SK-N-SH treated with all-trans-retinoic acid at 6 μM for 48 hours (cell line): ENCODE measurements at regions not wholly inside any gene's neighbourhood (a gene's known extent, or its start where the extent isn't known, plus 50 kb on each side); places are given as distances from the start of the nearest gene placed in this dataset.

Source experiments
- ATAC-seq: fragments of 200-7000 bp; cut with Tn5 transposase; 3 replicates; pipeline ENCODE4 v1.9.1; 2020; ENCODE audit warnings: mild to moderate bottlenecking, moderate library complexity
- ARNTL ChIP-seq: fragments of 450-650 bp; formaldehyde crosslinking; IDR thresholded peaks from 2 replicates; pipeline ENCODE4 v1.5.0; 2020; ENCODE audit warnings: low read depth, mild to moderate bottlenecking, moderate library complexity, borderline replicate concordance
- BACH2 ChIP-seq: fragments of 250-450 bp; sonication (Bioruptor Pico); IDR thresholded peaks from 2 replicates; pipeline ENCODE4 v1.9.0; 2021; ENCODE audit warnings: mild to moderate bottlenecking, borderline replicate concordance
- CSDC2 ChIP-seq: fragments of 250-450 bp; sonication (Bioruptor Pico); IDR thresholded peaks from 2 replicates; pipeline ENCODE4 v1.5.0; 2020; ENCODE audit warnings: mild to moderate bottlenecking, moderate library complexity
- GLIS3 ChIP-seq: fragments of 250-450 bp; sonication (Bioruptor Pico); IDR thresholded peaks from 2 replicates; pipeline ENCODE4 v1.5.0; 2020; ENCODE audit warnings: mild to moderate bottlenecking, moderate library complexity
- ISL1 ChIP-seq: fragments of 250-450 bp; sonication (Bioruptor Pico); IDR thresholded peaks from 2 replicates; pipeline ENCODE4 v2.1.2; 2022; ENCODE audit warnings: mild to moderate bottlenecking, moderate library complexity
- OSR1 ChIP-seq: fragments of 250-450 bp; sonication (Bioruptor Pico); IDR thresholded peaks from 2 replicates; pipeline ENCODE4 v1.8.0; 2022; ENCODE audit warnings: moderate library complexity, mild to moderate bottlenecking, inconsistent platforms
- PPARA ChIP-seq: fragments of 250-450 bp; sonication (Bioruptor Pico); IDR thresholded peaks from 2 replicates; pipeline ENCODE4 v1.5.0; 2020; ENCODE audit warnings: mild to moderate bottlenecking, borderline replicate concordance
- RARB ChIP-seq: fragments of 250-450 bp; sonication (Bioruptor Pico); IDR thresholded peaks from 2 replicates; pipeline ENCODE4 v1.8.0; 2021; ENCODE audit warnings: mild to moderate bottlenecking, moderate library complexity
- TCF4 ChIP-seq: fragments of 250-450 bp; sonication (Bioruptor Pico); IDR thresholded peaks from 2 replicates; pipeline ENCODE4 v1.8.0; 2021; ENCODE audit warnings: mild to moderate bottlenecking, moderate library complexity, borderline replicate concordance
- TOX ChIP-seq: fragments of 250-450 bp; sonication (Bioruptor Pico); IDR thresholded peaks from 2 replicates; pipeline ENCODE4 v1.8.0; 2021; ENCODE audit warnings: mild to moderate bottlenecking, moderate library complexity, borderline replicate concordance
- ZC3H10 ChIP-seq: fragments of 250-450 bp; sonication (Bioruptor Pico); IDR thresholded peaks from 2 replicates; pipeline ENCODE4 v1.5.1; 2021; ENCODE audit warnings: mild to moderate bottlenecking, moderate library complexity
- ZFP30 ChIP-seq: fragments of 450-650 bp; formaldehyde crosslinking; IDR thresholded peaks from 2 replicates; pipeline ENCODE4 v1.5.0; 2022; ENCODE audit warnings: mild to moderate bottlenecking, moderate library complexity
- ZNF565 ChIP-seq: fragments of 450-650 bp; formaldehyde crosslinking; conservative IDR thresholded peaks from 2 replicates; pipeline ENCODE4 v1.5.0; 2020; ENCODE audit warnings: low read depth, mild to moderate bottlenecking, moderate library complexity
- ZNF70 ChIP-seq: fragments of 450-650 bp; formaldehyde crosslinking; IDR thresholded peaks from 2 replicates; pipeline ENCODE4 v1.5.0; 2020; ENCODE audit warnings: mild to moderate bottlenecking, moderate library complexity
- ZNF8 ChIP-seq: fragments of 450-650 bp; formaldehyde crosslinking; IDR thresholded peaks from 2 replicates; pipeline ENCODE4 v1.5.0; 2020; ENCODE audit warnings: mild to moderate bottlenecking, moderate library complexity
- TF ChIP-seq, protein P1 (sequence below): fragments of 250-450 bp; sonication (Bioruptor Pico); IDR thresholded peaks from 2 replicates; pipeline ENCODE4 v1.5.1; 2021; ENCODE audit warnings: mild to moderate bottlenecking, moderate library complexity
- TF ChIP-seq, protein P2 (sequence below): fragments of 250-450 bp; sonication (Bioruptor Pico); IDR thresholded peaks from 2 replicates; pipeline ENCODE4 v1.5.1; 2020; ENCODE audit warnings: low read depth, mild to moderate bottlenecking, moderate library complexity
- TF ChIP-seq, protein P3 (sequence below): fragments of 250-450 bp; sonication (Bioruptor Pico); IDR thresholded peaks from 2 replicates; pipeline ENCODE4 v1.8.0; 2020; ENCODE audit warnings: mild to moderate bottlenecking, moderate library complexity, borderline replicate concordance
- TF ChIP-seq, protein P4 (sequence below): fragments of 250-450 bp; sonication (Bioruptor Pico); IDR thresholded peaks from 2 replicates; pipeline ENCODE4 v1.8.0; 2021; ENCODE audit warnings: low read depth, mild to moderate bottlenecking, moderate library complexity, borderline replicate concordance
- TF ChIP-seq, protein P5 (sequence below): fragments of 250-450 bp; sonication (Bioruptor Pico); IDR thresholded peaks from 2 replicates; pipeline ENCODE4 v1.5.0; 2020; ENCODE audit warnings: mild to moderate bottlenecking, moderate library complexity

DNA sequence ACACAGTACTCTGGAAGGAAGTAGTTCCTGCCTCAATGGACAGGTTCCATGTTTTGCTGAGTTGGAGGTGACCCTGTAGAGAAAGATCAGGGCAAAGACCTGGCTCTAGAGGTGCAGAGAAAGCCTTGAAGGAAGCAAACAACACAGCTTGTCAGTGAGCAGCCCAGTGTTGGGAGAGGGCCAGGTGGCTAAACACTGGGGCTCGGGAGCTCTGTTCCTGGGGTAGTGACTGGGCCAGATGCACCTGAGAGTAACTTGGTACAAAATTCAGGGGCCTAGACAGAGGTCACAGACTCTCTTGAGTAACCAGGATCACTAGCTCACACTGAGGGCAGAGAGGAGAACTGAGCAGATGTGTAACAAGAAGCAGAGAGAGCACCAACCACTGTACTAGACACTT lies 138.4 kb upstream of the NALF2 start:
- ATAC-seq = no peak
- TF ChIP-seq PPARA (CRISPR knock-in tag) (no peak), BACH2 (CRISPR knock-in tag) (no peak), ZNF70 (no peak), ZFP30 (no peak), ZC3H10 (CRISPR knock-in tag) (no peak), ZNF565 (CRISPR knock-in tag) (no peak), ISL1 (CRISPR knock-in tag) (no peak), TOX (CRISPR knock-in tag) (no peak), CSDC2 (CRISPR knock-in tag) (no peak), OSR1 (CRISPR knock-in tag) (no peak), ARNTL (no peak), GLIS3 (CRISPR knock-in tag) (no peak), TCF4 (CRISPR knock-in tag) (no peak)
- TF ChIP-seq, protein P1, sequence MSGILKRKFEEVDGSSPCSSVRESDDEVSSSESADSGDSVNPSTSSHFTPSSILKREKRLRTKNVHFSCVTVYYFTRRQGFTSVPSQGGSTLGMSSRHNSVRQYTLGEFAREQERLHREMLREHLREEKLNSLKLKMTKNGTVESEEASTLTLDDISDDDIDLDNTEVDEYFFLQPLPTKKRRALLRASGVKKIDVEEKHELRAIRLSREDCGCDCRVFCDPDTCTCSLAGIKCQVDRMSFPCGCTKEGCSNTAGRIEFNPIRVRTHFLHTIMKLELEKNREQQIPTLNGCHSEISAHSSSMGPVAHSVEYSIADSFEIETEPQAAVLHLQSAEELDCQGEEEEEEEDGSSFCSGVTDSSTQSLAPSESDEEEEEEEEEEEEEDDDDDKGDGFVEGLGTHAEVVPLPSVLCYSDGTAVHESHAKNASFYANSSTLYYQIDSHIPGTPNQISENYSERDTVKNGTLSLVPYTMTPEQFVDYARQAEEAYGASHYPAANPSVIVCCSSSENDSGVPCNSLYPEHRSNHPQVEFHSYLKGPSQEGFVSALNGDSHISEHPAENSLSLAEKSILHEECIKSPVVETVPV (CRISPR knock-in tag) = no peak
- TF ChIP-seq, protein P2, sequence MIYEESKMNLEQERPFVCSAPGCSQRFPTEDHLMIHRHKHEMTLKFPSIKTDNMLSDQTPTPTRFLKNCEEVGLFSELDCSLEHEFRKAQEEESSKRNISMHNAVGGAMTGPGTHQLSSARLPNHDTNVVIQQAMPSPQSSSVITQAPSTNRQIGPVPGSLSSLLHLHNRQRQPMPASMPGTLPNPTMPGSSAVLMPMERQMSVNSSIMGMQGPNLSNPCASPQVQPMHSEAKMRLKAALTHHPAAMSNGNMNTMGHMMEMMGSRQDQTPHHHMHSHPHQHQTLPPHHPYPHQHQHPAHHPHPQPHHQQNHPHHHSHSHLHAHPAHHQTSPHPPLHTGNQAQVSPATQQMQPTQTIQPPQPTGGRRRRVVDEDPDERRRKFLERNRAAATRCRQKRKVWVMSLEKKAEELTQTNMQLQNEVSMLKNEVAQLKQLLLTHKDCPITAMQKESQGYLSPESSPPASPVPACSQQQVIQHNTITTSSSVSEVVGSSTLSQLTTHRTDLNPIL (CRISPR knock-in tag) = no peak
- TF ChIP-seq, protein P3, sequence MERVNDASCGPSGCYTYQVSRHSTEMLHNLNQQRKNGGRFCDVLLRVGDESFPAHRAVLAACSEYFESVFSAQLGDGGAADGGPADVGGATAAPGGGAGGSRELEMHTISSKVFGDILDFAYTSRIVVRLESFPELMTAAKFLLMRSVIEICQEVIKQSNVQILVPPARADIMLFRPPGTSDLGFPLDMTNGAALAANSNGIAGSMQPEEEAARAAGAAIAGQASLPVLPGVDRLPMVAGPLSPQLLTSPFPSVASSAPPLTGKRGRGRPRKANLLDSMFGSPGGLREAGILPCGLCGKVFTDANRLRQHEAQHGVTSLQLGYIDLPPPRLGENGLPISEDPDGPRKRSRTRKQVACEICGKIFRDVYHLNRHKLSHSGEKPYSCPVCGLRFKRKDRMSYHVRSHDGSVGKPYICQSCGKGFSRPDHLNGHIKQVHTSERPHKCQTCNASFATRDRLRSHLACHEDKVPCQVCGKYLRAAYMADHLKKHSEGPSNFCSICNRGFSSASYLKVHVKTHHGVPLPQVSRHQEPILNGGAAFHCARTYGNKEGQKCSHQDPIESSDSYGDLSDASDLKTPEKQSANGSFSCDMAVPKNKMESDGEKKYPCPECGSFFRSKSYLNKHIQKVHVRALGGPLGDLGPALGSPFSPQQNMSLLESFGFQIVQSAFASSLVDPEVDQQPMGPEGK (CRISPR knock-in tag) = no peak
- TF ChIP-seq, protein P4, sequence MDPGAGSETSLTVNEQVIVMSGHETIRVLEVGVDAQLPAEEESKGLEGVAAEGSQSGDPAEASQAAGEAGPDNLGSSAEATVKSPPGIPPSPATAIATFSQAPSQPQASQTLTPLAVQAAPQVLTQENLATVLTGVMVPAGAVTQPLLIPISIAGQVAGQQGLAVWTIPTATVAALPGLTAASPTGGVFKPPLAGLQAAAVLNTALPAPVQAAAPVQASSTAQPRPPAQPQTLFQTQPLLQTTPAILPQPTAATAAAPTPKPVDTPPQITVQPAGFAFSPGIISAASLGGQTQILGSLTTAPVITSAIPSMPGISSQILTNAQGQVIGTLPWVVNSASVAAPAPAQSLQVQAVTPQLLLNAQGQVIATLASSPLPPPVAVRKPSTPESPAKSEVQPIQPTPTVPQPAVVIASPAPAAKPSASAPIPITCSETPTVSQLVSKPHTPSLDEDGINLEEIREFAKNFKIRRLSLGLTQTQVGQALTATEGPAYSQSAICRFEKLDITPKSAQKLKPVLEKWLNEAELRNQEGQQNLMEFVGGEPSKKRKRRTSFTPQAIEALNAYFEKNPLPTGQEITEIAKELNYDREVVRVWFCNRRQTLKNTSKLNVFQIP (CRISPR knock-in tag) = no peak
- TF ChIP-seq, protein P5, sequence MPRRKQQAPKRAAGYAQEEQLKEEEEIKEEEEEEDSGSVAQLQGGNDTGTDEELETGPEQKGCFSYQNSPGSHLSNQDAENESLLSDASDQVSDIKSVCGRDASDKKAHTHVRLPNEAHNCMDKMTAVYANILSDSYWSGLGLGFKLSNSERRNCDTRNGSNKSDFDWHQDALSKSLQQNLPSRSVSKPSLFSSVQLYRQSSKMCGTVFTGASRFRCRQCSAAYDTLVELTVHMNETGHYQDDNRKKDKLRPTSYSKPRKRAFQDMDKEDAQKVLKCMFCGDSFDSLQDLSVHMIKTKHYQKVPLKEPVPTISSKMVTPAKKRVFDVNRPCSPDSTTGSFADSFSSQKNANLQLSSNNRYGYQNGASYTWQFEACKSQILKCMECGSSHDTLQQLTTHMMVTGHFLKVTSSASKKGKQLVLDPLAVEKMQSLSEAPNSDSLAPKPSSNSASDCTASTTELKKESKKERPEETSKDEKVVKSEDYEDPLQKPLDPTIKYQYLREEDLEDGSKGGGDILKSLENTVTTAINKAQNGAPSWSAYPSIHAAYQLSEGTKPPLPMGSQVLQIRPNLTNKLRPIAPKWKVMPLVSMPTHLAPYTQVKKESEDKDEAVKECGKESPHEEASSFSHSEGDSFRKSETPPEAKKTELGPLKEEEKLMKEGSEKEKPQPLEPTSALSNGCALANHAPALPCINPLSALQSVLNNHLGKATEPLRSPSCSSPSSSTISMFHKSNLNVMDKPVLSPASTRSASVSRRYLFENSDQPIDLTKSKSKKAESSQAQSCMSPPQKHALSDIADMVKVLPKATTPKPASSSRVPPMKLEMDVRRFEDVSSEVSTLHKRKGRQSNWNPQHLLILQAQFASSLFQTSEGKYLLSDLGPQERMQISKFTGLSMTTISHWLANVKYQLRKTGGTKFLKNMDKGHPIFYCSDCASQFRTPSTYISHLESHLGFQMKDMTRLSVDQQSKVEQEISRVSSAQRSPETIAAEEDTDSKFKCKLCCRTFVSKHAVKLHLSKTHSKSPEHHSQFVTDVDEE (CRISPR knock-in tag) = no peak

DNA sequence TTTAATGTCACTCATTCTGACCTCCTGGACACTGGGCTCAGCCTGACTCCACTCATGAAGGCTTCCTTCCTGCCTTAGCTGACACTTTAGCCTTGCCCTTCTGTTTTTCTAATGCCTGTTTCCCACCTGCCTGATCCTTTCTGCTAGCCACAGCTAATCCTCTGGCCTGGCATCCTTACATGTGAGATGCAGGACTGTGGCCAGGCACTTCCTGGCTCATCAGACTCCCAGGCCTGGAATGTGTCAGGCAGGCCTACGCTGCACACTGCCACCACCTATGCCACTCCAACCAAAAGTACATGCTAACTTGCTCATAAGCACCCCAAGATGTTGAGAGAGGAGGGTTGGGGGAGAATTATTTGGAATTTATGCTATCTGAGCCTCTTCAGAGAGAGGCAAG lies 138.8 kb upstream of the NALF2 start:
- no peak for TF ChIP-seq ZNF8 (CRISPR knock-in tag)
- TF ChIP-seq PPARA (CRISPR knock-in tag) = no peak
- TF ChIP-seq ARNTL = no peak
- TF ChIP-seq, all 23 proteins: peak for 0
- no peak for ATAC-seq

DNA sequence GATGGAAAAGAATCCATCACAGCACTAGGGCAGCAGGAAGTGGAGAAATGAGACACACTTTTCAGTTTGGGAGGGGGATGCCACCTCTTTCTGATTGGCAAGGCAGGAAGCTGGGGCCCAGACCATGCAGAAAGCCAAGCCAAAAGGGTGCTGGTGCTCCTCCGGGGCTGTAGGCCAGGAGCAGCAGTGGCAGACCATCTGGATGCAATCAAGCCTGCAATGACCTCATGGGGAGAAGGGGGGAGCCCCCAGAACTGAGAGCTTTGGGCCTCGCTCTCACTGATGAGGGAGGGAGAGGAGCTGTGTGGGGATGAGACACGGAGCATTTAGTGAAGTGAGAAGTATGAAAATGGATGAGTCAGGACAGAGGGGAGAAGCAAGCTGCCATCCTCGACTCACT lies 141.3 kb upstream of the NALF2 start:
- ATAC-seq = peak; percentile 82
- no peak for TF ChIP-seq ZNF8 (CRISPR knock-in tag)
- TF ChIP-seq, all 23 proteins: peak for 0

DNA sequence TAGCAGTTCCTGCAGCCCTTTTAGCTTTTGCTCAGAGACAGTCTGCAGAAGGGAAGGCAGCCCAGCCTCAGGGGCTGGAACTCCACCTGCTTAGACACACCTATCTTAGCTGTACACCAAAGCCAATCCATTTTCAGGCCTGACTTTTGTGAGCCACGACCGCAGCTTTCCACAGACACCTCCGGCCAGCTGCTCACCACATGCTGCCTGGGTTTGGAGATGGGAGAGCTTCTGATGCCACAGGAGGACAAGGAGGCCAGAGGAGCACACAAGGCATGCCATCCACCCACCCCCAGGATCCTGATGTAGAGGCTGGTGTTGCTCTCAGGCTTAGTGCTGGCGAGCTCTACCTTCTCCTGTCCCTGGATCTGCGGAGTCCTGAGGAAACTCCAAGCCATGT lies 141.8 kb upstream of the NALF2 start:
- peak; percentile 25 for ATAC-seq
- TF ChIP-seq CSDC2 (CRISPR knock-in tag) (no peak), ARNTL (no peak), ZFP30 (no peak), ZNF8 (CRISPR knock-in tag) (no peak), RARB (CRISPR knock-in tag) (no peak), ZC3H10 (CRISPR knock-in tag) (no peak), PPARA (CRISPR knock-in tag) (no peak), ISL1 (CRISPR knock-in tag) (no peak), ZNF70 (no peak)
- TF ChIP-seq, protein P3 (CRISPR knock-in tag) = no peak
- TF ChIP-seq, protein P5 (CRISPR knock-in tag) = no peak
